GM12892 (cell line): ENCODE measurements at regions not wholly inside any gene's neighbourhood (a gene's known extent, or its start where the extent isn't known, plus 50 kb on each side); places are given as distances from the start of the nearest gene placed in this dataset.

ENCODE experiments used
- DNase-seq: peaks from one replicate; pipeline ENCODE4 v3.0.0; 2011; ENCODE audit not compliant: insufficient read length
- FAIRE-seq: peaks from 2 replicates; lab custom pipeline; 2011; peaks lifted over from hg19 to GRCh38; lab: Jason Lieb, UNC
- POLR2A ChIP-seq: IDR thresholded peaks from 2 replicates; pipeline ENCODE4 v1.6.1; 2011; ENCODE audit warnings: low read depth, low read length, control low read depth
- POLR2AphosphoS5 ChIP-seq: IDR thresholded peaks from 2 replicates; pipeline ENCODE4 v1.6.1; 2011; ENCODE audit warnings: low read depth, low read length, control low read depth
- TAF1 ChIP-seq: IDR thresholded peaks from 2 replicates; pipeline ENCODE4 v1.6.1; 2011; ENCODE audit warnings: low read depth, mild to moderate bottlenecking, control low read depth, low read length, borderline replicate concordance

DNA sequence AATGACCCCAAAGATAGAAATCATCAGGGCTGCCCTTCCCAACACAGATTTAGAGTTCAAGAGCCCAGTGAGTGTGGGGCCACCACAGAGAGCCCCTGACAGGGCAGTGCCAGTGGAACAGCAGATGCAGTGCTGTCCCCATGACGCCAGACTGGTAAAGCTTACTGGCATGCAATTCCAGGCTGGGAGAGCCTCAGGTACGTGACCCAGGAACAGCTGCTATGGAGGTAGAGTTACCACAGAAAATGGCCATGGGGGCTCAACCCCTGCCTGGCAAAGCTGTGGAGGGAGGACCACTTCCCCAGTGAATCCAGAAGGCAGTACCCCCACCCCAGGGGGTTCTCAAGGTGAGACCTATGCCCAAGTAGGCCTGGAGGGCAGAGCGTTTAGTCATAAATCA lies 228.5 kb downstream of the POLR1F start:
- no peak for TF ChIP-seq POLR2AphosphoS5
- no peak for TF ChIP-seq TAF1
- TF ChIP-seq POLR2A = no peak
- no peak for FAIRE-seq

DNA sequence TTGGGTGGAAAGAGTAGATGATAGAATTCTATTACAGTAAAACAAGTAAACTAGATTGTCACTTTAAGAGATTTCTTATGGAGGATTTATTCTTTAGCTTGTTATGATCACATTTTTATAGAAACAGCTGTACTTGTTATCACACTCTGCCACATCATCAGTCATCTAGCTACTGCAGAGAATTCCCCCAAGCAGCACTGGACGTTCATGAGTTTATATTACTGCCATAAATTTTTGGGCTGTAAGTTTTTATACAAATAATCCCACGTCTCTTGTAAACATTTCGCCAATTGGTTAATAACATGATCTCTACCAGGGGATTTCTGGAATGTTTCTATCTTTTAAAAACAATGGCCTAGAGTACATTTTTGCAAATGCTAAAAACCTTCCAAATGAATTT lies 238.8 kb downstream of the POLR1F start:
- no peak for TF ChIP-seq POLR2AphosphoS5
- TF ChIP-seq POLR2A = no peak
- no peak for TF ChIP-seq TAF1
- no peak for DNase-seq
- FAIRE-seq = no peak

More for the DNA sequence above, 228.5 kb downstream of the POLR1F start:
- no peak for DNase-seq

DNA sequence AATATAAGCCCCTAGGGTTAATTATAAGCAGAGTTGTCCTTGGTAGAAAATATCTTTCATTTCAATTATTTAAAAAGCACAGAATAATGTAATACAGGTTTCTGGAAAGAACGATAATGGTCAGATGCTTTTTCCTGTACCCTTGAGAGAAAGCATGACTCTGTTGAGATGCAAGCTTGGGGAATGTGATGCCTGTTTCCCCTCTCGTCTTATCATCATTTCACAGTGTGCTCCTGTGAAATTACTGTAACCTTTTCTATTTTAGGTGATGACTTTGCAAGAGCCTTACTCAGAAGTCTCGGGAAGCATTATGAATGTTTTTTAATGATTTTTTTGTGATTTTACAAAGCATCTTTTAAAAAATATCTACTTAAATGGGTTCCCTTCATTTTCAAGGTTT lies 243.0 kb downstream of the POLR1F start:
- TF ChIP-seq TAF1 = no peak
- no peak for TF ChIP-seq POLR2A
- TF ChIP-seq POLR2AphosphoS5 = no peak
- FAIRE-seq = no peak
- DNase-seq = no peak

DNA sequence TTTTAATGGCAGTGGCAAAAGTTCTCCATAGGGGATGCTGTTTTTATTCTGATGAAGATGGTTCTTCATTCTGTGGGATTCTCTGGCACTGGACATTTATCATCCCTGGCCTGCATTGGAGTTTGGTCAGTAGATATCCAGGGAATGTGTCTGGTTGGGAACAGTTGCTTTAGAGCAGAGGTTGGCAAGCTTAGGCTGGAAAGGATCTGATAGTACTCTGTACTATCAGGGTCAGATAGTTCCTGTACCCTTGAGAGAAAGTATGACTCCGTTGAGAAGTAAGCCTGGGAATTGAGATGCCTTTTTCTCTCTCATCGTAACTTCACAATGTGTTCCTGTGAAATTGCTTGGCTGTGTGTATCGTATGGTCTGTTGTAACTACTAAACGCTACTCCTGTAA lies 244.1 kb downstream of the POLR1F start:
- no peak for FAIRE-seq
- TF ChIP-seq POLR2AphosphoS5 (no peak), TAF1 (no peak), POLR2A (no peak)
- no peak for DNase-seq

DNA sequence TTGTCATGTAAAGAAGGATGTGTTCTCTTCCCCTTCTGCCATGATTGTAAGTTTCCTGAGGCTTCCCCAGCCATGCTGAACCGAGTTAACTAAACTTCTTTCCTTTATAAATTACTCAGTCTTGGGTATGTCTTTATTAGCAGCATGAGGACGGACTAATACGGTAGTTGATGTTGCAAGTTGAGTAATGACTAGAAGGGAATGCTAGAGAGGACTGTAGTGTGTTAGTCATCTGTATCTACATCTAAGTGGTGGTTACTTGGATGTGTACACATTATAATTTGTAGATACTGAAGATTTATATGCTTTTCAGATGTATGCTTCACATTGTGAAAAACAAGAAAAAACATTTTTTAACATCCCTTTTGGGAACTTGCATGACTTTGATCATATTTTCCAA lies 244.6 kb downstream of the POLR1F start:
- DNase-seq = no peak
- no peak for FAIRE-seq
- TF ChIP-seq TAF1 (no peak), POLR2AphosphoS5 (no peak), POLR2A (no peak)

DNA sequence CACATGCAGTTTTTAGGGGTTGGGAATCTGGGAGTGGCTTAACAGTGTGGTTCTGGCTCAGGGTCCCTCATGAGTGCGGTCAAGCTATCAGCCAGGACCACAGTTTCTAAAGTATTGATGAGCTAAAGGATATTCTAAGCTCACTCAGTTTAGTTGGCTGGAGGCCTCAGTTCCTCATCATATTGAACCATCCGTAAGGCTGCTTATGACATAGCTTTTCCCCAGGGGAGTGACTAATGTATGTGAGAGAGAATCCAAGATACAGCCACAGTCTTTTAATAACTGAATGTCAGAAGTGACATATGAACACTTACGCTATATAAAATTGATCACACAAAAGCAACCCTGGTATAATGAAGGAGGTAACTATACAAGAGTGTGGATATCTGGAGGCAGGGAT lies 245.3 kb downstream of the POLR1F start:
- DNase-seq = no peak
- FAIRE-seq = no peak

GRCh38 chr7:19455623-19456022 lies 253.2 kb downstream of the POLR1F start:
- no peak for DNase-seq
- FAIRE-seq = no peak

More for the DNA sequence above, 245.3 kb downstream of the POLR1F start:
- no peak for TF ChIP-seq POLR2A
- TF ChIP-seq TAF1 = no peak
- no peak for TF ChIP-seq POLR2AphosphoS5

DNA sequence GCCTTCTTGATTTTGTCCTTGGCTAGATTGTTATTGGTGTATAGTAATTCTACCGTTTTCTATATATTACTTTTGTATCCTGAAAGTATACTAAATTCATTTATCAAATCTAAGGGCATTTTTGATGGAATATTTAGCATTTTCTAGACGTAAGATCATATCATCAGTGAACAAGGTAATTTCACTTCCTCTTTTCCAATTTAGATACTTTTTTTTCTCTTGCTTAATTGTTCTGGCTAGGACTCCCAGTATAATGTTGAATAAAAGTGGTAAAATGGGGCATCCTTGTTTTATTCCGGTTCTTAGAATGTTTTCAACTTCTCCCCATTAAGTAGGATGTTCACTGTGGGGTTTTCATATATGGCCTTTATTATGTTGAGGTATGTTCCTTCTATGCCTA lies 260.7 kb downstream of the POLR1F start:
- TF ChIP-seq TAF1 = no peak
- no peak for TF ChIP-seq POLR2AphosphoS5
- TF ChIP-seq POLR2A = no peak
- FAIRE-seq (no peak), DNase-seq (no peak)

More at GRCh38 chr7:19455623-19456022, 253.2 kb downstream of the POLR1F start:
- TF ChIP-seq TAF1 = no peak
- no peak for TF ChIP-seq POLR2AphosphoS5

DNA sequence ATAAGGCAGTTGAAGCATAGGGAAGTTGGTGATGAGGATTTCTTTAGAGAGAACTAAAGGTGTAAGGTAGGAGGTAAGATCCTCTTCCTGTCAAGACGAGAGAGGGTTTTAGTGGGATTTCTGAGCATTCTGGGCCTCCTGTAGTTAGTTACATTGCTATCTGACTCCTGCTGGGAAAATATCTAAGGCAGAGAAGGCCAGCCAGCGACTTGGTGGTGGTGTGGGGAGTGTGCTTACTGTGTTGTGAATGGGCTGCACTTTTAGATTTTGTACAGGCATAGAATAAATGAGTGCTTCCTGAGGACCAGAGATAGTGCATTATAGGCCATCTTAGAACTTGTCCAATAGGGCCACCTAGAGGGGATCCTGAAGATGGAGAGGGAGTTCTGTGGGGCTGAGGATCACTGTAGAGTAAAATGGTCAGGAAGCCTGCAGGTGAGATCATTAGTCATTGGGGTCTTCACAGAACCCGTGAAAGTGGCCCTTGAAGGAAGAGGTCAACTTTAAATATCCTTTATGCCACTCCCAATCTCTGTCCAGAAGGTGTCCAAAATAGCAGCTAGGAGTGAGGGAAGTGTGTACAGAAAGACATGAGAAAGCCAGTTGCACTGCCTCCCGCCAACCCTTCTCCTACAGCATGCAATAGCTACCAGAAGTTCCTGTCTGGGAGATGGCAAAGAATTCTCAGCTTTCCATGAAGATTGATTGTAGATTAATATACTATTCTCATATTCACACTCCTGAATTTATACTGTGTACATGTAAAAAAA lies 266.6 kb downstream of the POLR1F start:
- FAIRE-seq = no peak

DNA sequence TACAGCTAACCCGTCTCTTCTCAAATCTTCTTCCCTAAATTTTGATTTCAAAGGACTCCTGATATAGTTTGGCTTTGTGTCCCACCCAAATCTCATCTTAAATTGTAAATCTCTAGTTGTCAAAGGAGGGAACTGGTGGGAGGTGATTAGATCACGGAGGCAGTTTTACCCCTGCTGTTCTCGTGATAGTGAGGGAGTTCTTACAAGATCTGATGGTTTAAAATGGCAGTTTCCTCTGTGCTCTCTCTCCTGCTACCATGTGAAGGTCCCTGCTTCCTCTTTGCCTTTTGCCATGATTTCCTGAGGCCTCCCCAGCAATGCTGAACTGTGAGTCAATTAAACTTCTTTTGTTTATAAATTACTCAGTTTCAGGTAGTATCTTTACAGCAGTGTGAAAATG lies 269.3 kb downstream of the POLR1F start:
- DNase-seq (no peak), FAIRE-seq (no peak)
- TF ChIP-seq POLR2A (no peak), POLR2AphosphoS5 (no peak), TAF1 (no peak)

More for the DNA sequence above, 266.6 kb downstream of the POLR1F start:
- no peak for DNase-seq
- TF ChIP-seq POLR2AphosphoS5 (no peak), POLR2A (no peak), TAF1 (no peak)

GRCh38 chr7:19437446-19437845 lies 271.4 kb downstream of the POLR1F start:
- no peak for FAIRE-seq
- DNase-seq = no peak
- no peak for TF ChIP-seq POLR2A
- no peak for TF ChIP-seq TAF1
- TF ChIP-seq POLR2AphosphoS5 = no peak

GRCh38 chr7:19427944-19428343 lies 280.9 kb downstream of the POLR1F start:
- DNase-seq (no peak), FAIRE-seq (no peak)
- TF ChIP-seq POLR2AphosphoS5 (no peak), POLR2A (no peak), TAF1 (no peak)

DNA sequence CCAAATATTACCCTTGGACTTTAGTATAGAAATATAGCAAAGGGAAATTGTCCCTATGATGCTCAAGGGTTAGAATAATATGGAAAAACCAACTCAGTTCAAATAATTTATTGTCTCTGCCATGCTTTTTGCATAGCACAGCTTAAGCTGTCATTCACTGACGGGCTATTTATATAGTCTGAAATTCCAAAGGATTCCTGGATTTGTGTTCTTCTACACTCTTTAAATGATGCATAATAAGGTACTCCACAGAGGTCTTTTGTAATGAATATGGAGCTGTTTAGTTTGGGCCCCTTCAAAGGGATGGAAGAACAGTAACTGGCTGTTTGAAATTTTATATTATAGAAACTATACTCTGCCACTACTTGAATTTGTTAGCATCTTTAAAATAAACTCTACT lies 276.6 kb upstream of the FERD3L start:
- TF ChIP-seq POLR2A = no peak
- TF ChIP-seq TAF1 = no peak
- TF ChIP-seq POLR2AphosphoS5 = no peak
- no peak for DNase-seq
- FAIRE-seq = no peak
